HG03558 (cell line): ENCODE measurements at regions not wholly inside any gene's neighbourhood (a gene's known extent, or its start where the extent isn't known, plus 50 kb on each side); places are given as distances from the start of the nearest gene placed in this dataset.

Experiments used
- ATAC-seq: cut with Tn5 transposase; IDR thresholded peaks from one replicate; pipeline ENCODE4 v1.9.1; 2021; ENCODE audit warnings: moderate number of reproducible peaks; ENCODE audit not compliant: unreplicated experiment; ENCODE audit errors: extremely low read depth

- no peak for ATAC-seq
Measured at GRCh38 chr11:112630496-112630895, 330.7 kb upstream of the NCAM1 start.

- ATAC-seq, result no peak
Measured at GRCh38 chr11:112631333-112631732, 329.9 kb upstream of the NCAM1 start.

DNA sequence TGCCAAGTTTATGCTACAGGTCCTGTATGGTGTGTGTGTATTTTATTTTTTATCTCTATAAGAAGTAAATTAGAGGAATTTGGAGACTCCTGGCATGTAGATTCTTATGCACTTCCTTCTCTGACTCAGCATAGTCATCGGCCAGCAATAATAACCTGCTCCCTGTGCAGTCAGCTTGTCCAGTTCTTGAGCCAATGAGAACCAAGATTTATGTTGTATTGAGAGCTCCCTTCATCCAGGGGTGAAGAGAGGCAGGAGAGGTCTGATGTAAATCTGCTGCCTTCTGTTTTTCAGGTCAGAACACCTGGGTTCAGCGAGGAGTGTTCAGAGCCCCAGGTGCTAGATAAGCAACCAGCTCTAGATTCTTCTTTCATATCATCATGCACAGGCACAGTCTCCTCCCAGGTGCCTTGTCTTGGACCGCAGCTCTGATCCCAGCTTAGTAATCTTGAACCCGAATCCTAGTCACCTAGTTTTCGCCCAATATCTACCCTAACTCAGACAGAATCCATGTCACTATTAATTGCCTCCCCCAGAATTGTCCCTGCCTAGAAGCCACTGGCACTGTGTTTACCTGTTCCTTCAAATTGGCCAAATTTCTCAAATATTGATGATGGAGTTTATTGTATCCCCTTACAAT, 328.2 kb upstream of the NCAM1 start:
- no peak for ATAC-seq

- no peak for ATAC-seq
Measured at GRCh38 chr11:112634551-112634950, 326.7 kb upstream of the NCAM1 start.

- no peak for ATAC-seq
Measured at GRCh38 chr11:112634995-112635737, 326.1 kb upstream of the NCAM1 start.

DNA sequence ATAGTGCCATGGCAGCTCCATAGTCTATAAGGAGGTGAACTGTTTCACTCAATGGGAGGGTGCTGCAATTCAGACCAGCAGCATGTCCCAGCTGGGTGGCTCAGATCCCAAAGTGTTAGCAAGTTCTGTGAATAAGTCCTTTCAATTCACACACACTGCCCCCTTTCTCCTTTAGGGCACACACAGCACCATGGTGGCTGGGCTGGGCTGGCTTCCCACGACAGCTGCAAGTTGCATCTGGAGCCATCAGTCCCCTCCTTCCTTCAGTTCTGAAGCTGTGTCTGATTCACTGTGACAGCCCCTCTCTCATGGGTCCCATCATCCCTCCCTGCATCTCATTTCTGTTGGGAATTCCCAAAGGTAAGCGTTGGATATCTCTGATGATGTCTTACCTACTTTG, 324.1 kb upstream of the NCAM1 start:
- ATAC-seq, result no peak

DNA sequence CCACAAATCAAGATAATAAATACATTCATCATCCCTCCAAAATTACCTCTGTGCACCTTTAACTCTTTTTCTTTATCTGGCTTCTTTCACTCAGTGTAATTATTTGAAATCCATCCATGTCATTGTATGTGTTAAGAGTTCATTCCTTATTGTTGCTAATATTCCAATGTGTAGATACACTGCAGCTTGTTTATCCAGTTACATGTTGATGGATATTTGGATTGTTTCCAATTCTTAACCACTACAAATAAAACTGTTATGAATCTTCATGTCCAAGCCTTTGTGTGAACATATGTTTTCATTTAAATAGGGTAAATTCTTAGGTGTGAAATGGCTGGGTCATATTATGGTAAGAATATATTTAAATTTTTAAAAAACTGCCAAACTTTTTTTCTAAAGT, 323.3 kb upstream of the NCAM1 start:
- ATAC-seq, result no peak

DNA sequence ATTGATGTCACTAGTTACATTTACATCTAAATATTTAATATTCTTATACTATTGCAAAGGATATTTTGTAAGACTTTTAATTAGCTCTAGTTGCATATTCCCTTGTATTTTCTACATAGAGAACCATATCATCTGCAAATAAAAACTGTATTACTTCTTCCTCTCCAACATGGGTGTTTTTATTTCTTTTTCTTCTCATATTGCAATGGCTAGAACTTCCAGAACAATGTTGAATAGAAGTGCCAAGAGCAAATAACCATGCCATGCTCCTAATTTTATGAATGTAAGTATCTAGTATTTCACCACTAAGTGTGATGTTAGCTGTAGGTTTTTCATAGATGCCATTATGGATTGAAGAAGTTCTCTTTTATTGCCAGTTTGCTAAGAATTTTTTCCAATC, 321.8 kb upstream of the NCAM1 start:
- no peak for ATAC-seq

- no peak for ATAC-seq
Measured at GRCh38 chr11:112643416-112643815, 317.8 kb upstream of the NCAM1 start.

- no peak for ATAC-seq
Measured at GRCh38 chr11:112644410-112645131, 316.6 kb upstream of the NCAM1 start.

- no peak for ATAC-seq
Measured at GRCh38 chr11:112649856-112650255, 311.4 kb upstream of the NCAM1 start.

GRCh38 chr11:112650527-112650926, 310.7 kb upstream of the NCAM1 start:
- ATAC-seq, result no peak

GRCh38 chr11:112651386-112651785, 309.8 kb upstream of the NCAM1 start:
- ATAC-seq, result no peak

- no peak for ATAC-seq
Measured at GRCh38 chr11:112652786-112653390, 308.3 kb upstream of the NCAM1 start.

DNA sequence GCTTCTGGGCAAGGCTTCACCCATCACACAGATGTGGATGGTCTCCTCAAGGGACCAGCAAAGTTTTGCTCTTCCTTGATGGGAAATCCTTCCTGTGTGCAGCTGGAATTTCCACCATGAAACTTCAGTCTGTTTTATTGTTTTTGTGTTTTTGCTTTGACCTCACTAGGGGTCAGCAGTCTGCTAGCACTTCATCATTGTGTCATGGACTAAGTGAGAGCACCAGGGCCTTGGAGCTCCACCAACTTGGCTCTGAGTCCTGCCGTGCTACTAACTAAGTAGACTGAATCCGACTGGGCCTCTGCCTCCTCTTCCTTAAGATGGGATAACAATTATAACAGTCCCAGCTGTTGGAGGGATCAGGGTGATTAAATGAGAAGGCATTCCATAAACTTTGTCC, 305.8 kb upstream of the NCAM1 start:
- ATAC-seq, result no peak

GRCh38 chr11:112656772-112657428, 304.3 kb upstream of the NCAM1 start:
- no peak for ATAC-seq

GRCh38 chr11:112658431-112658878, 302.8 kb upstream of the NCAM1 start:
- ATAC-seq, result no peak

GRCh38 chr11:112661146-112661545, 300.1 kb upstream of the NCAM1 start:
- ATAC-seq, result no peak

DNA sequence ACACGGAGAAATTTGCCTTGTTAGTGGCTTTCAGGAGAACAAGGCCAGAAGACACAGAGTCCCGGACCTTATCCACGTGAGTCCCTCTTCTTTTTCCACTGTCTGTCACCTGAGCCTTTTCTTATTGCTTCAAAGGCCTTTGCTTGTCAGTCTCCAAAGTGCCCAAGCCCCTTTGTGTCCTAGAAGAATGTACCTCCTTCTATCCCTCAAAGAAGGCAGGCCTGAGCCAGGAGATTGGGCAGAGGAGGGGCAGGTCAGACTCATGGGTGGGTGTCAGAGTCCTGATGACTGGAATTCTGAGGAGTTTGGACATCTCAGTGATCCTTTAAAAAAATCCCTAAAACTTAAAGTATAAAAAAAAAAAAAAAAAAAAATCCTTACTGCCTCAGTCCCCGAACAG, 299.6 kb upstream of the NCAM1 start:
- no peak for ATAC-seq

DNA sequence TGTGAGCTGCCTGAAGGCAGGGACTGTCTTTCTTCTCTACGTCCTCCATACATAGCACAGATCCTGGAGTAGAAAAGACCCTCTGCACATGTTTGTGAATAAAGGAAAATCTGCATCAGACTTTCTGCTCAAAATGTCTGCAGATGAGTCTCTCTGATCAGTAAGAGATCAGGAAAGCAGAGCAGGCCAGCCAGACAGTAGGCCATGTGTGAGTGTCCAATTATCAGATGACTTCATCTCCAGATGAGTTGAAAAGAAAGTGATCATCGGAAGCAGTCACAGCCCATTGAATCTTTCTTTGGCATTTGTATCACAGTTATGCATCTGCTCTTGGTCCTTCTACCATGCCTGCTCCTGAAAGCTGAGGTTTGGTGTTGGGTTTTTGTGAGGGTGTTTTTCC, 298.7 kb upstream of the NCAM1 start:
- ATAC-seq, result no peak
